Stomach smooth muscle (tissue), 2 donors: ENCODE measurements at regions not wholly inside any gene's neighbourhood (a gene's known extent, or its start where the extent isn't known, plus 50 kb on each side); places are given as distances from the start of the nearest gene placed in this dataset.

ENCODE experiments used
- H3K27ac ChIP-seq: one replicate; pipeline ENCODE4 v1.7.0; 2013; ENCODE audit warnings: mild to moderate bottlenecking, low read length, inconsistent platforms
- H3K27me3 ChIP-seq, 2 donors: one replicate each; pipeline ENCODE4 v1.7.0; 2013; ENCODE audit warnings: low read length in 2 of 2; ENCODE audit not compliant: insufficient read depth in 2 of 2, control insufficient read depth in 1 of 2
- H3K36me3 ChIP-seq, 2 donors: one replicate each; pipeline ENCODE4 v1.7.0; 2013; ENCODE audit warnings: low read length in 2 of 2; ENCODE audit not compliant: control insufficient read depth in 2 of 2, insufficient read depth in 2 of 2
- H3K4me1 ChIP-seq: one replicate; pipeline ENCODE4 v1.7.0; 2013; ENCODE audit warnings: low read length; ENCODE audit not compliant: control insufficient read depth, insufficient read depth
- H3K4me3 ChIP-seq, 2 donors: one replicate each; pipeline ENCODE4 v1.7.0; 2013; ENCODE audit warnings: low read length in 2 of 2
- H3K9ac ChIP-seq, 2 donors: one replicate each; pipeline ENCODE4 v1.7.0; 2013; ENCODE audit warnings: low read length in 2 of 2, mild to moderate bottlenecking in 1 of 2
- H3K9me3 ChIP-seq, 2 donors: one replicate each; pipeline ENCODE4 v1.7.0; 2013; ENCODE audit warnings: low read length in 2 of 2; ENCODE audit not compliant: control insufficient read depth in 2 of 2
- donor health status: healthy.
- donor health status: Pancreatic carcinoma.

DNA sequence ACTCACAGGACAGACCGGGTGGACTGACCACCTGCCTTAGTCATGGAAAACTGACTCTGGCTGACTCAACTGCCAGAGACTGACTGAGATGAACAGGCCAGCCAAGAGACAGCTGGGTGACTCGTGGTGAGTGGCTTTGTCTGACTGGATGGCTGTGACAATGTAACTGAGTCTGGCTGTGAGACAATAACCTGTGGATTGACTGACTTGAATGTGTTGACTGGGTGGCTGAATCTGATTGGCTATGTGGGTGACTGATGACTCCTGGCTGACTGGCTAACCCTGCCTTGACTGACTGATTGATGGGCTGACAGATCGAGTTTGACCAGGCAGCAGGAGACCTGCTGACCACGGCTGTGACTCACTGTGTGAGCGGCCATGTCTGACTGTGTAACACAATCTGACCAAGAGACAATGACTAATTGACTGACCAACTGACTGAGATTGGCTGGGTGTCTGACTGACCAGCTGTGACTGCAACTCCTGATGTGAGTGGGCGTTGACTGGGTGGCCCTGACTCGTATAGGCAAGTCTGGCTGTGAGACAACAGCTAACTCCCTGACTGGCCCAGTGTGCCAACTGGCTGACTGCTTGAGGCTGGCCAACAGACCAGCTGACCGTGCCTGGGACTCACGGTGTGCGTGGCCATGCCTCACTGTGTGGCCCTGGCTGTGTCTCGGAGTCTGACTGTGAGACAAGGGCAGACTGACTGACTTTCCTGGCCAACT, 509.1 kb downstream of the SHQ1 start:
- H3K36me3 ChIP-seq, result no peaks in the 10 kb centered on the region
- no peak overlapping the region for H3K27ac ChIP-seq
- H3K27me3 ChIP-seq, result no peaks in the 10 kb centered on the region
- H3K4me1 ChIP-seq, result peaks cover 19% of the 10 kb centered on the region
- no peaks in the 10 kb centered on the region for H3K9me3 ChIP-seq
- H3K9ac ChIP-seq, result no peak overlapping the region
- H3K4me3 ChIP-seq, result no peak overlapping the region

DNA sequence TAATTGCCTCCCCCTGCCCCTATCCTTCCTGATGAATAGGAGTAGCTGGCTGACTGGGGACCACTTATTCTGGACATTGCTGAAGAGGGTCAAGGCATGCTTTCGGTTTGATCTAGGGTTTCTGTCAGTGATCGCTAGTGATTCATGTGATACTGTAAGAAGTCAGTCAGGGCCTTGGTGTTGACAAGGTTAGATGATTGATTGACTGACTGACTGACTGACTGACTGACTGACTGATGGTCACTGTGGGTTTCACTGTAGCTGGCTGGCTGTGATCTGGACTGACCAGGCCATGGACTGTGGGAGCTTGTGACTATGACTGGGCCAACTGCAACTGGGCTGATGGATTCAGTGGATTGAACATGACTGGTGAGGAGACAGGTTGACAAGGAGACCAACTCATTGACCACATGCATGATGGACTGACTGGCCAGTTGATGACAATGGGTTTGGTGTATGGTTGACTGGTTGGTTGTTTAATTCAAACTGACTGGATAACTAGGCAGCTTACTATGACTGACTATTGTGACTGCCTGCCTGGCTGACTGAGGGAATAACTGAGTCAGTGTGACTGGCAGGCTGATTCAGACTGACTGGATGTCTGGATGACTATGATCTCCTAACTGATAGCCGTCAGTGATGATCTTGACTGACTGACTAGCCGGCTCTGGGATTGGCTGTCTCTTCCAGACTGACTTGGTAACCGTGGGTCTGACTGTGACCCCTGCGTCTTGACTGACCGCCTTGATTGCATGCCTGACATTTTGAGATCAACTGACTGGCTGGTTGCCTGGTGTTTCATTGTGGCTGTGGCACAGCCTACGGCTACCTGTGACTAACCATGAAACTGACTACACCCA, 509.9 kb downstream of the SHQ1 start:
- H3K4me3 ChIP-seq, result no peak overlapping the region
- H3K27me3 ChIP-seq, result peaks cover 0 to 2% of the 10 kb centered on the region in 2 donors
- H3K27ac ChIP-seq, result no peak overlapping the region
- H3K36me3 ChIP-seq, result no peaks in the 10 kb centered on the region
- no peak overlapping the region for H3K9ac ChIP-seq
- no peaks in the 10 kb centered on the region for H3K9me3 ChIP-seq
- peaks cover 19% of the 10 kb centered on the region for H3K4me1 ChIP-seq

DNA sequence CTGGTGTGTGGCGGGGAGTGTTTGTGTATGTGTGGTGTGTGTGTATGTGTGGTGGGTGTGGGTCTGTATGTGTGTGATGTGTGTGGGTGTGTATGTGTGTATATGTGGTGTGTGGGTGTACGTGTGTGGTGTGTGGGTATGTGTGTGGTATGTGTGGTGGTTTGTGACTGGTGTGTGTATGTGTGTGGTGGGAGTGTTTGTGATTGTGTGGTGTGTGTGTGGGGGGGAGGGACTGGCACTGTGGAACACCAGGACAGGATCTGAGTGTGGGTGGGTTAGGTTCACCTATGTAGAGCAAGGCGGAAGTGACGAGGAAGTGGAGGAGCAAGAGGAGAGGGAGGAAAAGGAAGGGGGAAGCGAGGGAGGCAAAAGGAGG, 510.8 kb downstream of the SHQ1 start:
- peaks cover 19% of the 10 kb centered on the region for H3K4me1 ChIP-seq
- no peaks in the 10 kb centered on the region for H3K36me3 ChIP-seq
- H3K9ac ChIP-seq, result no peak overlapping the region
- H3K9me3 ChIP-seq, result no peaks in the 10 kb centered on the region
- peaks cover 0 to 2% of the 10 kb centered on the region in 2 donors for H3K27me3 ChIP-seq
- no peak overlapping the region for H3K27ac ChIP-seq
- peak overlapping the region; percentile 13 to 65 for H3K4me3 ChIP-seq

DNA sequence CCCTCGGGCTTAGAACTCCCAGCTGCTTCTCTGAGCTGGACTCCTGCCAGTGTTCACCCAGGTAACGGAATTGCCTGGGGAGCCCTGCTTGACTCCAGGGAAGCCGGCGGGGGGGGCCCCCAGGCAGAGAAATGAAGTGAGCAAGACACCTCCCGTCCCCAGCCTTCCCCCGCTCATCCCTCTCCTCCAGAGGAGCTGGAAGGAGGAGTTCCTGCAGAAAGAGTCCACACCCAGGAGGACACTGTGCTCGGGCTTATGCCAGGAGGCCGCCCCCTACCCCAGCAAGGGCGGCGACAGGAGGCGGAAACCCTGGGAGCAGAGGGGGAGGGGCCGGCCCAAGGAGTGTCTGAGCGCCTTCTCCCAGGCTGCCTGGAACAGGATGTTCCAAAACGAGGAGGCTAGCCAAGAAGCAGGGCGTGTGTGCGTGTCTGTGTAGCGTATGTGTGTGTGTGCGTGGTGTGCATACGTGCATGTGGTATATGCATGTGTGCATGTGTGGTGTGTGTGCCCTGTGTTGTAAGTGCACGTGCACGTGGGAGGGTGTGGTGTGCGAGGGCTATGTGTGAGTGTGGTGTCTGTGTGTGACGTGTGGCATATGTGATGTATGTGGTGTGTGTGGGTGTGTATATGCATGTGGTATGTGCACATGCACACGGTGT, 511.3 kb downstream of the SHQ1 start:
- Histone ChIP-seq H3K4me1 (peaks cover 19% of the 10 kb centered on the region), H3K27ac (no peak overlapping the region), H3K4me3 (peak overlapping the region; percentile 13 to 65), H3K9me3 (no peaks in the 10 kb centered on the region), H3K27me3 (peaks cover 0 to 2% of the 10 kb centered on the region in 2 donors), H3K9ac (no peak overlapping the region), H3K36me3 (no peaks in the 10 kb centered on the region)

DNA sequence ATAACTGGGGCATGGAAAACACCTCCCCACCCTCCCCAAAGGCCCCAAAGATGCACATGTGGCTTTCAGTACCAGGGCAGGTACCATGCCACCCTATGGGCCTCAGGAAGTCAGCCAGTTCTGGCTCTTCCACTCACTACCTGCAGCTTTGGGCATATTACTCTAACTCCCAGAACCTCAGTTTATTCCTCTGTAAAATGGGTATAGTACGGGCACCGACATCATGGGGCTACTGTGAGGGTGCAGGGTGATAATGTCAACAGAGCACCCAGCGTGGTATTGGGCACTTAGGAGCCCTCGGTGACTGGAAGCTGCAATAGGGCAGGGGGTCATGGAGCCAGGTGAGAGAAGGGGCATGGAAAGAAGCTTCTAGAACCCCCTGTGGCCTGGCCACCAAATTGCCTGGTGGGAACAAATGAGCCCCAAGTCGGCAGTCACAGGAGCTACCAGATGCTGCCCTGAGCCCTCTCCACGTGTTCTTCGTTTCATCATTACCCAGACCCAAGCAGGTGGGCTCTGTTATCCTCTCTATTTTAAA, 512.1 kb downstream of the SHQ1 start:
- Histone ChIP-seq H3K36me3 (no peaks in the 10 kb centered on the region), H3K4me1 (peaks cover 16% of the 10 kb centered on the region), H3K27me3 (peaks cover 0 to 2% of the 10 kb centered on the region in 2 donors), H3K9me3 (no peaks in the 10 kb centered on the region), H3K9ac (no peak overlapping the region), H3K4me3 (no peak overlapping the region), H3K27ac (no peak overlapping the region)

DNA sequence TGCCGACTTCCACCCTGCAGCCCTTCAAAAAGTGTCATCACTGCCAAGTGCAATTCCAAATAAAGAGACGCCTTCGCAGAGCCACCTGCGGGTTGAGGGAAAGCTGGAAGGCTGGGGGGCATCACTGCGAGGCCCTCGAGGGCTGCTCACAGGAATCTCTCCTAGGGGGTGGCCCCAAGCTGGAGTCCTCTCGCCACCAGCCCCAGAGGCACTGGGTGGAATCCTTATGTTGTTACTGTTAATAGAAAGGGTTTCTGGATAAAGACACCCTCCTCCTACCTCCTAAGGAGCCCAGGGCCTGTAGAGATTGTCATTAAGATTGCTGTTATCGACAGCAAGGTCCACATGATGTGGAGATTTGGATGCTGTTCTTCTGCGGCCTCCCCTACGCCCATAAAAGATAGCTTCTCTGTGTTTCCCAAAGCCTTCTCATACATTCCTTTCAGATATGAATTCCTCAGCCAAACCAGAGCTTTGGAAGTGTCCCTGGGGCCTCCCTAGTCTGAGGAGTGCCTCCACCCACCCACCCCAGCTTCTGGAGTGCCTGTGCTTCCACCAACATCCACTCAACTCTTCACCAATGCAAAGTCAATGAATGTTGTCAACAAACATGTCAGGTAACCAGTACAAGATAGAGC, 512.7 kb downstream of the SHQ1 start:
- Histone ChIP-seq H3K9me3 (no peaks in the 10 kb centered on the region), H3K4me1 (peaks cover 16% of the 10 kb centered on the region), H3K27me3 (peaks cover 0 to 2% of the 10 kb centered on the region in 2 donors), H3K9ac (no peak overlapping the region), H3K27ac (no peak overlapping the region), H3K36me3 (no peaks in the 10 kb centered on the region), H3K4me3 (no peak overlapping the region)

DNA sequence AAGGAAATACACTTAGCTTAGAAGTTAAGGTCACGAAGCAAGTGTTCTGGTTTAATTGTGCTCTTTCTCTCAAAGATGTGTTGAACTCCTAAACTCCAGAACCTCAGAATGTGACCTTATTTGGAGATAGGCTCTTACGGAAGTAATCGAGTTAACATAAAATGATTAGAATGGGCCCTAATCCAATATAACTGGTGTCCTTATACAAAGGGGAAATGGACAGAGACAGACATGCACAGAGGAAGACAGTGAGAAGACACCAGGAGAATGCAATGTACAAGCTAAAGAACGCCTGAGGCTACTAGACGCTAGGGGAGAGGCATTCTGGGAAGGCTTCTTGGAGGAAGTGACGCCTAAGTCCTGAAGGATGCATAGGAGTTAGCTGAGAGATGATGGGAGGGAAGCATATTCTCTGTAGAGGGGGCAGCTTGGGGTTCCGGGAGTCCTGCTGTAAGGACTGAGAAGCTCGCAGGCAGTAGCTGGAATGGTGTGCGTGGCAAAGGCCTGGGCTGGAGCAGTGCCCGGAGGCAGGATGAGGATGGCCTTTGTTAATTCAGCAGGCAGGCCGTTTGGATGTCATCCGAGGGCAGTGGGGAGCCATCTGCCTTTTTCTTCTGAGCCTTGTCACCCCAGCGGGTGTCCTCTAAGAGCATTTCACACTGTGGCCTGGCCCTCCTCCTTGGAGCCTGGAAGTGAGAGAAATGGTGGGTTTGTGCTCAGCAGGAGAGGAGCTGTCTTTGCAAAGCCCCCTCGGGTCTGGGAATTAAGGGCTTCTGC, 513.4 kb downstream of the SHQ1 start:
- Histone ChIP-seq H3K9ac (no peak overlapping the region), H3K27ac (no peak overlapping the region), H3K9me3 (no peaks in the 10 kb centered on the region), H3K27me3 (peaks cover 0 to 2% of the 10 kb centered on the region in 2 donors), H3K4me3 (no peak overlapping the region), H3K4me1 (peaks cover 17% of the 10 kb centered on the region), H3K36me3 (no peaks in the 10 kb centered on the region)

DNA sequence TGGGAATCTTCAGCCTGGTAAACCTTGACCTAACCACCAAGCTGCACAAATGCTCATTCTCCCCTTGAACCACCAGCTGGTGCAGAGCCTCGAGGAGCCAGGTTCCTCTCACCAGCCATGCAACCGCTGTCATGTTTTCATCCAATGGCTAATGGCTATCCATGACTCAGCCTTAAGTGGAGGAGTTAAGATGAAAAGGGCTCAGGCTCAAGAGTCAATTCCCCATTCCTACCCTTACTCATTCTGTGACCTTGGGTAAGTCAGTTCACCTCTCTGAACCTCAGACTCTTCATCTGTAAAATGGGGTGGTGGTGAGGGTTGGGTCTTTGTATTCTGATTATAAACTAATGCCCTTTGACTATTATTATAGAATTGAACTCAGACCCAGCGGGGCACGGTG, 515.6 kb downstream of the SHQ1 start:
- Histone ChIP-seq H3K9me3 (no peaks in the 10 kb centered on the region), H3K9ac (no peak overlapping the region), H3K4me3 (no peak overlapping the region), H3K4me1 (peaks cover 26% of the 10 kb centered on the region), H3K27me3 (peaks cover 0 to 2% of the 10 kb centered on the region in 2 donors), H3K36me3 (no peaks in the 10 kb centered on the region), H3K27ac (no peak overlapping the region)

DNA sequence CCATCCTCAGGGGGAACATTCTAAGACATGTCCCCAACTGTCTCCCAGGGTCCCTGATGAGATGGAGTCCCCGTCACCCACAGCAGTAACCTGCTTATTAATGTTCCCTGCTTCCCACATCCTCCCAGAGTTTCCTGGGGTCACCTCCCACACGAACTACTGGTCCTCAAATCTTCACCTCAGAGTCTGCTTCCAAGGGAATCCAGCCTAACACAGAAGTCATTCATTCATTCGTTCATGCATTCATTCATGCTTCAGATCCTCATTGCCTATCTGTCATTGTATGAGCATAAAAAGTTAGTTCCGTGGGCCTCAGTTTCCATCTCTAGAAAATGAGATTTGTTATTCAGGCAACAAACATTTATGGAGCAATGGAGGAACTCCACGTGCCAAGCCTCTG, 516.2 kb downstream of the SHQ1 start:
- Histone ChIP-seq H3K27ac (no peak overlapping the region), H3K36me3 (no peaks in the 10 kb centered on the region), H3K4me3 (no peak overlapping the region), H3K9ac (no peak overlapping the region), H3K27me3 (peaks cover 0 to 2% of the 10 kb centered on the region in 2 donors), H3K4me1 (peaks cover 23% of the 10 kb centered on the region), H3K9me3 (no peaks in the 10 kb centered on the region)

DNA sequence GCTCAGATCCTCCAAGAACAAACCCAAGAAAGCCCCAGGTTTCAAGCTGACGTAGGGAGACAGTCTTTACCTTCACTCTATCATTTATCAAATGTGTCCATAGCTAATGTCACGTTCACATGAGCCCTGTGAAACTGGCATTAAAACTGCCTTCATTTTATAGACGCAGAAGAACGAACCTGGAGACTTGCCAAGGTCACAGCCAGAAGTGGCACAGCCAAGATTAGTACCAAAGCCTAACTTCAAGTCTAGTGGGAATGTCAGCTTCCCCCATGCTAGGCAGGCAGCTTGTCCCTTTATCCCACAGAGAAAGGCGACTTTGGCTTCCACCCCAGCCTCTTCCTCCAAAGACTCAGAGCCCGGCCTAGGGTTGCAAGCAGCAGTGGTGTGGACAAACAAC, 517.2 kb downstream of the SHQ1 start:
- no peak overlapping the region for H3K9ac ChIP-seq
- H3K27ac ChIP-seq, result no peak overlapping the region
- H3K4me3 ChIP-seq, result no peak overlapping the region
- H3K9me3 ChIP-seq, result no peaks in the 10 kb centered on the region
- H3K36me3 ChIP-seq, result no peaks in the 10 kb centered on the region
- peaks cover 0 to 2% of the 10 kb centered on the region in 2 donors for H3K27me3 ChIP-seq
- peaks cover 15% of the 10 kb centered on the region for H3K4me1 ChIP-seq
